HFF-Myc (cell line): ENCODE measurements at regions not wholly inside any gene's neighbourhood (a gene's known extent, or its start where the extent isn't known, plus 50 kb on each side); places are given as distances from the start of the nearest gene placed in this dataset.
"Not testable (repeated sequence)": the region's sequence is repeated elsewhere in the genome, so short reads cannot be mapped to it uniquely, and the experiment has no call there.

Experiments
- DNase-seq: peaks from one replicate; pipeline ENCODE4 v3.0.0-alpha.2; 2011; ENCODE audit warnings: low read depth; ENCODE audit errors: extremely low read depth
- H3K4me3 ChIP-seq: replicated peaks from 2 replicates; pipeline ENCODE4 v1.5.1; 2011; ENCODE audit warnings: low read depth, mild to moderate bottlenecking, control low read depth, low read length
- CTCF ChIP-seq: IDR thresholded peaks from 2 replicates; pipeline ENCODE4 v1.5.1; 2012; ENCODE audit warnings: mild to moderate bottlenecking, low read depth, low read length, control low read depth; ENCODE audit errors: missing control alignments

GRCh38 chr15:72847033-72847432 lies 63.5 kb upstream of the ADPGK start:
- TF ChIP-seq CTCF = no peak
- DNase-seq = no peak
- no peak overlapping the region for H3K4me3 ChIP-seq

GRCh38 chr15:72845981-72846383 lies 62.4 kb upstream of the ADPGK start:
- DNase-seq = no peak
- H3K4me3 ChIP-seq = no peak overlapping the region
- TF ChIP-seq CTCF = no peak

GRCh38 chr15:72844067-72844466 lies 60.5 kb upstream of the ADPGK start:
- H3K4me3 ChIP-seq = no peak overlapping the region
- no peak for TF ChIP-seq CTCF
- no peak for DNase-seq

- H3K4me3 ChIP-seq, DNase-seq: not testable (repeated sequence)
Observed at GRCh38 chr15:72843340-72843739, 59.8 kb upstream of the ADPGK start.

- TF ChIP-seq CTCF = no peak
- no peak overlapping the region for H3K4me3 ChIP-seq
- no peak for DNase-seq
Observed at GRCh38 chr15:72840114-72840513, 56.6 kb upstream of the ADPGK start.

GRCh38 chr15:72838311-72838731 lies 54.8 kb upstream of the ADPGK start:
- no peak for TF ChIP-seq CTCF
- H3K4me3 ChIP-seq = no peak overlapping the region
- DNase-seq = no peak

- TF ChIP-seq CTCF = no peak
- H3K4me3 ChIP-seq = no peak overlapping the region
- DNase-seq = no peak
Observed at GRCh38 chr15:72836676-72837330, 53.2 kb upstream of the ADPGK start.
